DMS153 (cell line): ENCODE measurements at regions not wholly inside any gene's neighbourhood (a gene's known extent, or its start where the extent isn't known, plus 50 kb on each side); places are given as distances from the start of the nearest gene placed in this dataset.

Experiments
- DNase-seq: peaks from one replicate; lab custom pipeline; 2025; lab: John Stamatoyannopoulos, UW

DNA sequence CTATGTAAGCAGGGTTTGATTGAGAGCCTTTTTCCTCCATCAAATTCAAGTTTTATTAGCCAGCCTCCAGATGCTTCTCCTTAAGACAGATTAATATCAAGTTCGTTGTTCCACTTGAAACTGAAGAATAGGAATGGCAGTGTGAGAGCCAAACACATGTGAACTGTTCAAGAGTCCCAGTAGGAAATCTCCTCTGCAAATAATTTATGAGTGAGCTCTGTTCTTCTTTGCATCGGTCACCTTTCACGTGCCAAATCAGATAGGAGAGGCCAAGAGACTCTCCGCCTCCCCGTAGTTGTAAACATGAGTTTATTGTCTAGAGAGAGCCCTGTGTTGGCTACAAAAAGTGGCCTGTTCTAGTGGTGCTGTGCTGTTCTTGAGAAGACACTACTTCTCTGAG is 372.1 kb upstream of the NR2F2 start:
- no peak for DNase-seq

GRCh38 chr15:95968856-95969255 is 361.6 kb upstream of the NR2F2 start:
- no peak for DNase-seq

DNA sequence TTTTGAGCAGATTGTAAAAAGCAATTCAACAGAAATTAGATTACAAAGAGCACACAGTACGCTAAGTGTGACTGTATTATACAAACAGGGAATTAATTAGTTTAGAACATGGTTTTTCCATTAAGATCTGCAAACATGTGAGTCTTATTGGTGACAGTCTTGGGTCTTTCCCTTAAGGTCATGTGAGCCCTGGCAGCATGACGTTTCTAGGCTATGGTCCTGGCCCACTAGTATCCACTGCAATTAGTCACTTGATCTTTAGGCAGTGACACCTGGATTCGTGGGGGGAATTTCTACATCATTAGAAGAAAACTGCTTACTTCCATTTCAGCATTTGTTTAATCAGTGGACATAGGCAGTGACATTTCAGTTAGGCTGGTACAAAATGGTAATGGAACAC is 360.2 kb upstream of the NR2F2 start:
- DNase-seq = no peak

DNA sequence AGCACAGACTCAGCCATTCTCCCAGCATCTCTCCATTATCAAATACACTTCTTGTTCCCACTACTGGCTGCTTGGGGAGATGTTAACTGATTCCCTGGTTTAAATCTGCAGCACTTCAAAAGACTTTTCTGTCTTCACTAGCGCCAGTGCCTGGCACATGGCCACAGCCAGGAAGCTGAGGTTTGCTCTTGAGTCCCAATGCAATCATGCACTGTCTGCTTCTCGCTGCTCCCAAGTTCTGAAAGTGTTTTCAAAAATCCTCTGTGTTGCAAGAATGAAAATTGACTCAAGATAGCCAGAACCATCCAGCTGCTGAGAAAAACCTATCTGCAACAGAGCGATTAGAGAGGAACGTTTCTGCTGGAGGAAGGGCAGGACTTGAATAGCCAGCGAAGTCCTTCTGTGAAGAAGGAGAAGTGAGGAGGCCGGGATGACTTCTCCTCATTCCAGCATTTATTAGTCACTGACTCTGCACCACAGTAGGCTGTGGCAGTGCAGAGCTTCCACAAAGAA is 358.4 kb upstream of the NR2F2 start:
- DNase-seq = no peak

DNA sequence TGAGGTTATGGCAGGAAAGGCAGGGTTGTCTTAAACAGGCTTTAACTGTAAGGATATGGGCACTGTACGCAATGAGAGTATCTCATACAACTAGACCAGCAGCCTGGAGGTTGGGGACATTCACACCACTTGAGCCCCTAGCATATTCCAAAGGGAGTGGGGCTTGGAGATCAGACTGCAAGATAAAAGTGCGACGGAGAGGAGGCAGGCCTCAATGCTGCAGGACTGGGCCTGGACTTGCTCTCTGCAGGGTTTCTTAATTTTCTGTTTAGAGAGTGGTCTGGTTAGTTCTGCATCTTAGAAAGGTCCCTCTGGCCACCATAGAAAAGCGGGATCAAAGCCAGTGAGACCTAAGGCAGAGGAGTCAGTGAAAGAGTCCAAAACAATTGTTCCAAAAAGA is 357.7 kb upstream of the NR2F2 start:
- no peak for DNase-seq

DNA sequence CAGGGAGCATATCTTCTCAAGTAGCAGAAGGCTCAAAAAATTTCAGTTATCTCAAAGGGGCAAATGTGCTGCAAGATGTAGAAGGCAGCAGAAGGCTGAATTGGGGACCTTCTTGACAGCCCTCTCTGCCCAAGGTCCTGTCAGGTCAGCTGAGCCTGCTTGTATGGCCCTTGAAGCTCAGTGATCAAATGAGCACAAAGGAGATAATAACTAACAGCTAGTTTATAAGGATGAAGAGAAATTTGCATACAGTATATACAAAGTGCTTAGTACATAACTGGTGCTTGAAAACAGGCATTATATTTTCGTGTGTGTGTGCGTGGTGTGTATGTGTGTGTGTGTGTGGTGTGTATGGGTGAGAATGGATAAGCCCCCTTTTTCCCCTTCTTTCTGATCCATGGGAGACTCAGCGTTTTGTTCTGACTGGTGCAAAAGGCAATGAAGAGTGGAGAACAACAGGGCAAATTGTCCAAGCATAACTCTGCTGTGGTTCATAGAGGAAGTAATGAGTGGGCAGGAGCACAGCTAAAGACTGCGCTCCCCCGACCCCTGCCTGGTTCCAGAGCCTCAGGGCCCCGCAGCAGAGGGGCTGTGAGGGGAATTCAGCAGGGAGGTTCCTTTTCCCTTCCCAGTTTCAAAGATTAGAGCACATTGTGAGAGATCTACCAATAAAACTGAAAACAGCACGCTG is 356.8 kb upstream of the NR2F2 start:
- no peak for DNase-seq

GRCh38 chr15:95975212-95975611 is 355.3 kb upstream of the NR2F2 start:
- DNase-seq = no peak

- no peak for DNase-seq
Observed at GRCh38 chr15:95979286-95979685, 351.2 kb upstream of the NR2F2 start.

DNA sequence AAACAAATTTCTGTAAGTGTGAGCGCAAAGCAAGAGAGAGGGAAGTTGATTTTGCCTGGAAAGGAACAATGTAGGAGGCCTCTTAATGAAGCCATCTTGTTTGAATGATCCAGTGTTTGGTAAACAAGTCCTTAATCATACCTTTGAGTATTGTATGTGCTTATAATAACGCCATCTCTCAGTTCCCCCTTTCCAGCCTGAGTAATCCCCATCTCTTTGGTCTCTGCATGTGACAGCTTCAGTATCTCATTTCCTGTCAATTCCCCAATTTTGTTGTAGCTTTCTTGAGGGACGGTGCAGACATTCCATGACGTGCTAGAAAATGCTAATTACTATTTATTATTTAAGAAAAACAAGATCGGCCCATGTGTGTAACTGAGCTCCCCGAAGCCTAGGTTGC is 349.3 kb upstream of the NR2F2 start:
- no peak for DNase-seq

DNA sequence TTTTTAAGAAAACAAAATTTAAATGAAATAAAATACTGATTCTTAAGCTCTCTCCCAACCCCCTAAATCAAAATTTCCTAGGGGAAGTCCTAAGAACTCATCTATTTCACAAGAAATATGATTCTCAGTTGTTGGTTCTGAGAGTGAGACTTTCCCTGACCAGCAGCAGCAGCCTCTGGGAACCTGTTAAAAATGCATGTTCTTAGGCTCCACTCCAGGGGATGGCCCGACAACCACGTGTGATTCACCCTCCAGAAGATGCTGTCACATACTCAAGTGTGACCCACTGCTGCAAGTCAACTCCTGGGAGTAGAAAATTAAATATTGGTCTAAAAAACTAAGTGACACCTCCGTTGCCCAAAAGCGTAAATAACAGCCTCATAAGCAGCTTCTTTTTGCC is 343.2 kb upstream of the NR2F2 start:
- DNase-seq = no peak

DNA sequence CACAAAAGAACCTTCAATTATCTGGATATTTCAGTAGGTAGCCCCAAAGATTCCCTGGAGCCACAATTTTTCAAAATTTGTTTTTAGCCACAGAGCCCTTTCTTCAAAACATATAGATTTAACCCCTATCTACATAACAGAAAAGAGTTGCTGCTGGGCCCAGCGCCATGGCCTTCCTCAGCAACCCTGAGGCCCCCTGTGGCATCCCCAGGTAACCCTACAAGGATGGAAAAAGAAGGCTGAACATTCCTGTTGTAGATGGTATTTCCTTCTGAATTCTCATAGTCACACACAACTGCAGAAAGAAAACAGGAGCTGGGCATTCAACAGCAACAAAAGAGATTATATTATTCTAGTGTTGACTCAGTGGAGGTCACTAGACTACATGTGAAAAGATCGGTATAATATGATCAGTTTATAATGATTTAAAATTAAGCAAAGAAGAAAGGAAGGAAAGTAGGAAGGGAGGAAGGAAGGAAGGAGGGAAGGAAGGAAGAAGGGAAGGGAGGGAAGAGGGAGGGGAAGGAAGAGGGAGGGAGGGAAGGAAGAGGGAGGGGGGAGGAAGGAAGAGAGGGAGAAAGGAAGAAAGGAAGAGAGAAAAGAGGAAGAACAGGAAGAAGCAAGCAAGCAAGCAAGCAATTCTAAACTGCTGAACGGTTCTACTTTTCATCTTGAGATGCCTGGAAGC is 342.5 kb upstream of the NR2F2 start:
- no peak for DNase-seq

GRCh38 chr15:95988574-95988887 is 342.0 kb upstream of the NR2F2 start:
- DNase-seq = no peak

DNA sequence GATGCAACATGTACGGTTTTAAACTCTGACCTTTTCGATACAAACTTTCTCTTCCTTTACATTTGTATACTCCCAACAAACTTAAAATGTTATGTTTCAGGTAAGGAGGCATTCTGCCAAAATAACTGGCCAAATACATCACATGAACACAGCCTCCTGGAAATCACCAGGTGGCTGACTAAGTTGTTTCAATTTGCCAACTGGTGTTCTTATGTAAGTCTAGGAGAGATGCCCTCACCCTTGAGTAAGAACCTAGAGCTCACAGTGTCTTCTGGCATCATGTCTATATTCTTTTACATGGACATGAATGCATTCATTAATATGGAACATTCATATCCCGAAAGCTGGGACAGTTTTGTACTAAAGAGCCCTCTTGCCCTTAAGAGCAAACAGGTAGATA is 341.1 kb upstream of the NR2F2 start:
- DNase-seq = no peak

DNA sequence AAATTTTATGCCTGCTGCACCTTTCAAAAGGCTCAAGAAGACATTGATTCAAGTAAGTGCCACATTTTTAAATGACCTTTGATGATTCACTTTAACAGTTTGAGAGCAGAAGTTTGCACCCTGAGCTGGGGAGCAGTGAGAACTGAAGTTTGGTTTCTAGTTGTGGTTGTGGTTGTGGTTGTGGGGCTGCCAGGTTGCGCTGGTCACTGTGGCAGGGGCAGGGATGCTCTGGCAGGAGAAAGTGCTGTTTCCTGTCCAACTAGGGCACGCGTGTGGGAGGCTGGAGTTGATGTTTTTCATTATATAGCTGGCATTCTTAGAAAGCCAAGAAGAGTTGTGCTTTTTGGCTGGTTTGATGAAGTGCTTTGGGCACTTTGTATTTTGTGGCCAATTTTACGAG is 339.7 kb upstream of the NR2F2 start:
- DNase-seq = no peak

DNA sequence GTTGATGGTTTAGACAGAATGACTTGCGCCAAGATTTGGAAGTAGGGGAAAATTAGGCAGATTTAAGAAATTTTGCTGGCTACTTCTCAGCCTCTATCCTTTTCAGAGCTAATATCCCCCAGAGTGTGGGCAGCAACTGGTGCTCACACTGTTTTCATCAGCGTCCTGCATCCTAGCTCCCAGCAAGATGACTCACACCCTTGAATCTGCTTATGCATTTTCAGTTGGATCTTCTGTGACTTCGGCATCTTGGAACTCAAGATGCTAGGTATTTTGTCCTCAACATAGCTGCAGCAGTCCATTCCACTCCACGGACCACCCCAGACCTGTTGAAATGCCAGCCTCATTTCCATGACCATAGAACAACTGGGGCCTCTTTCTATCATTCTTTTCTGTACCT is 336.1 kb upstream of the NR2F2 start:
- DNase-seq = no peak

DNA sequence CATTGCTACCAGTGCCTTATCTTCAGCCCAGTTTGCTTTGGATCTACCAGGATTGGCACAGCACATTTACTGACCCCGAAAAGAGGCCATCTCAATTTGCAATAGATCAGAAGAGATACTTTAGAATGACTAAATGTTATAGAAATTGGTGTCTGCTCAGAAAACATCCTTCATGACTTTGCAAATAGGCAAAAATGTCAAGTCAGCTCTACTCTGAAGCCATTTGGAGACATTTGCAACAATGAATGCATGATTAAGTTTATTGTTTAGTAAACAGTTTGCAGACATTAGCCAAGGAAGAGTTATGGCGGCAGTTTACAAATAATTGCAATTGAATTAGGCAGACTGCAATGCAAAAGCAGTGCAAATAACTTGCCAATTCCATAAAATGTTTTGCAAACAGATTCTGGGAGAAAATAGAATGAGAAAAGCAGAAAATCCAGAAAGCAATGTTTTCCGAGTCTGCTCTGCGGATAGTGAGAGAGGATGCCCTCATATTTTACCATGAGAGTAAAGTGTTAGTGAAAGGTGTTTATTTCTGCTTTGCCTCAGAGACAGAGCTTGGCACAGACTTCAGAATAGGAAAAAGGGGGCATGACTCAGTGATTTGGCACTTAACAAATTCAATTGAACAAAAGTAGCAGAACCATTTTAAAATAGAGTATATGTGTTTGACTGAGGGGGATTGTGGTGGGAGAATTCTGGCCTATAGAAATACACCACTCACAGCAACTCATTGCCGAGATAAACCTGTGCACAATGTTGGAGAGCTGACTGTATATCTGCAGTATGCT is 334.9 kb upstream of the NR2F2 start:
- DNase-seq = no peak

GRCh38 chr15:95996494-95996893 is 334.0 kb upstream of the NR2F2 start:
- DNase-seq = no peak

GRCh38 chr15:95998935-95999334 is 331.6 kb upstream of the NR2F2 start:
- no peak for DNase-seq

GRCh38 chr15:96002890-96003859 is 327.3 kb upstream of the NR2F2 start:
- no peak for DNase-seq

DNA sequence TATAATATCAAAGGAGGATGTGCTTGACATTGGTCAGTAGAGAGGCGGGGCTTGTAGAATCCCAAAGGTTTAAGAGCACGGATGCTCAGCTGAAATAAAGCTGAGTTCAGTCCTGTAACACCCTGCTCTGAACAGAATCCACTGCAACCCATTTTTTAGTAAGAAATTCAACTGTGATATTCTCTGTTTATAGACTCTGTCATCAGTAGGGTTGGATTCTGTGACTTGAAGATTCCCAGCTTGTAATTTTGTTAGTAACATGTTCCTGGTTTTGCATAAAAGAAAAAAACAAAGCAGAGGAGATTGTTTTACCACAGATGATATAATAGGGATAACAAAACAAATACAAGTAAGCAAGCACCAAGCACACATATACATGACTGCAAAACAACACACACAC is 324.6 kb upstream of the NR2F2 start:
- DNase-seq = no peak

DNA sequence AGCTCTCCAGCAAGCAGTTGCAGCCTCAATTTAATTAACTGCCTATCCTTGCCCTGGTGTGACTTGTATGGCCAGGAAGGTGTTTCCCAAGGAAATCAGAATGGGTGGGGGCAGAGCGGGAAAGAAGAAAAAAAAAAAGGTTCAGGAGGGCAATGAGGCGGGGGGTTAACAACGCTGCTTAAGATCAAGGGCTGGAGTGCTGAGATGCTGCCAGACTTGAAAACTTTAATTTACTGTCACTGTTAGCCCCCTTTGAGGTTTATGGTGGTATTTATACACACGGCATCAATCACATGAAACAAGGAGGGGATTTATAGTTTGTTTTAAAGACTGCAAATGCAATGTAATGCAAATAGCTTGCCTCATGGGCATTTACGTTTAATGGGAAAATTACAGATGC is 319.4 kb upstream of the NR2F2 start:
- no peak for DNase-seq

- DNase-seq = no peak
Observed at GRCh38 chr15:96014939-96015338, 315.6 kb upstream of the NR2F2 start.
